ENCODE measurements at regions not wholly inside any gene's neighbourhood (a gene's known extent, or its start where the extent isn't known, plus 50 kb on each side); places are given as distances from the start of the nearest gene placed in this dataset.

DNA sequence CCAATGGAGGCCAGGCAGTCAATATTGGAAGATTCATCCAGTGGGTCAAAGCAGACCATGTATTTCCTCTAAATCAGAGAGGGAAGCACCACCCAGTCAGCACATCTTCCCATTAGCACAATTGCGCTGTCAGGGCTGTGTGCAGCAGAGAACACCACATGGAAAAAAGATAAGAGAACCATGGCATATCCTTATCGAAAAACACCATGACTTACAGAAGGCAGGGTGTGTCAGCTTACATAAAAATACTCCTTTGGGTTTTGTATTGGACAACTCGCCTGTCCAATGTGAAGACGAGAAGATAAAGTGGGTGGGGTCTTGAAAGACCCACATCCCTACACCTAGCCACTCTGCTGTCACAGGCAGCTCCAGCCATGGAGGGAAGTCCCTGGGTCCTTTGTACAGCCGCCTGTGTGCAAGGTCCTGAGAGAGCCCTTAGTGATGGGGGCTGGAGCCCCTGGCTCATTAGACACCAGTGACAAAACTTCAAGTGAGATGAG, 71.9 kb upstream of the SPATA31E1 start (continued):
- TF ChIP-seq RBM15 (IDR thresholded peaks at IDR 0.05; ENCODE audit: insufficient read depth, low read length) (no peak), ETV1 (tag; conservative IDR thresholded peaks at IDR 0.05; ENCODE audit: low read depth) (no peak), RBM34 (IDR thresholded peaks at IDR 0.05; ENCODE audit: borderline replicate concordance, insufficient read depth, low read length) (no peak), ZKSCAN3 (CRISPR knock-in tag; IDR thresholded peaks at IDR 0.05) (no peak), ZSCAN32 (CRISPR knock-in tag; IDR thresholded peaks at IDR 0.05) (no peak), ATF7 (IDR thresholded peaks at IDR 0.05) (peak; percentile 72; the same call in 1 of the 2 replicates), ZNF133 (CRISPR knock-in tag; IDR thresholded peaks at IDR 0.05) (no peak), ZNF217 (CRISPR knock-in tag; IDR thresholded peaks at IDR 0.05) (no peak), MIER1 (IDR thresholded peaks at IDR 0.05; ENCODE audit: low read depth) (no peak), ZNF445 (CRISPR knock-in tag; IDR thresholded peaks at IDR 0.05; ENCODE audit: low read depth) (no peak), ATF1 (CRISPR knock-in tag; IDR thresholded peaks at IDR 0.05) (no peak), ATF1 (tag; IDR thresholded peaks at IDR 0.05) (peak; percentile 56), NR2F6 (CRISPR knock-in tag; IDR thresholded peaks at IDR 0.05) (no peak), TEAD4 (IDR thresholded peaks at IDR 0.05; ENCODE audit: low read length) (peak; percentile 97), TEAD4 (CRISPR knock-in tag; IDR thresholded peaks at IDR 0.05; ENCODE audit: borderline replicate concordance) (no peak), CREB1 (IDR thresholded peaks at IDR 0.05) (0 out of 2 replicates have a peak, but pooled peaks have one; percentile 53), CREB1 (CRISPR knock-in tag; IDR thresholded peaks at IDR 0.05) (no peak), SREBF1 (IDR thresholded peaks at IDR 0.05; ENCODE audit: borderline replicate concordance, low read depth, low read length) (no peak), NR2C1 (IDR thresholded peaks at IDR 0.05) (no peak), NR2C1 (tag; IDR thresholded peaks at IDR 0.05) (0 out of 2 replicates have a peak, but pooled peaks have one; percentile 40), ZNF24 (IDR thresholded peaks at IDR 0.05) (no peak), ZNF408 (CRISPR knock-in tag; IDR thresholded peaks at IDR 0.05; ENCODE audit: low read depth) (no peak), FOXJ3 (CRISPR knock-in tag; IDR thresholded peaks at IDR 0.05) (no peak), TARDBP (IDR thresholded peaks at IDR 0.05) (no peak), TAF9B (IDR thresholded peaks at IDR 0.05; ENCODE audit: partially characterized antibody) (peak; percentile 20), PURB (CRISPR knock-in tag; IDR thresholded peaks at IDR 0.05; ENCODE audit: low read depth) (no peak), ESRRA (IDR thresholded peaks at IDR 0.05; ENCODE audit: borderline replicate concordance, low read depth) (peak; percentile 26; the same call in 1 of the 2 replicates)
- TF ChIP-seq, protein P1, sequence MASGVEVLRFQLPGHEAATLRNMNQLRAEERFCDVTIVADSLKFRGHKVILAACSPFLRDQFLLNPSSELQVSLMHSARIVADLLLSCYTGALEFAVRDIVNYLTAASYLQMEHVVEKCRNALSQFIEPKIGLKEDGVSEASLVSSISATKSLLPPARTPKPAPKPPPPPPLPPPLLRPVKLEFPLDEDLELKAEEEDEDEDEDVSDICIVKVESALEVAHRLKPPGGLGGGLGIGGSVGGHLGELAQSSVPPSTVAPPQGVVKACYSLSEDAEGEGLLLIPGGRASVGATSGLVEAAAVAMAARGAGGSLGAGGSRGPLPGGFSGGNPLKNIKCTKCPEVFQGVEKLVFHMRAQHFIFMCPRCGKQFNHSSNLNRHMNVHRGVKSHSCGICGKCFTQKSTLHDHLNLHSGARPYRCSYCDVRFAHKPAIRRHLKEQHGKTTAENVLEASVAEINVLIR (CRISPR knock-in tag; IDR thresholded peaks at IDR 0.05) = 0 out of 2 replicates have a peak, but pooled peaks have one; percentile 31
- TF ChIP-seq, protein P2, sequence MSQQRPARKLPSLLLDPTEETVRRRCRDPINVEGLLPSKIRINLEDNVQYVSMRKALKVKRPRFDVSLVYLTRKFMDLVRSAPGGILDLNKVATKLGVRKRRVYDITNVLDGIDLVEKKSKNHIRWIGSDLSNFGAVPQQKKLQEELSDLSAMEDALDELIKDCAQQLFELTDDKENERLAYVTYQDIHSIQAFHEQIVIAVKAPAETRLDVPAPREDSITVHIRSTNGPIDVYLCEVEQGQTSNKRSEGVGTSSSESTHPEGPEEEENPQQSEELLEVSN (IDR thresholded peaks at IDR 0.05; ENCODE audit: borderline replicate concordance in 1 of 2, extremely low read depth in 1 of 2, insufficient read depth in 1 of 2, insufficient read length in 1 of 2, low read depth in 1 of 2, low read length in 1 of 2, poor library complexity in 1 of 2, severe bottlenecking in 1 of 2) = no peak
- TF ChIP-seq, protein P3, sequence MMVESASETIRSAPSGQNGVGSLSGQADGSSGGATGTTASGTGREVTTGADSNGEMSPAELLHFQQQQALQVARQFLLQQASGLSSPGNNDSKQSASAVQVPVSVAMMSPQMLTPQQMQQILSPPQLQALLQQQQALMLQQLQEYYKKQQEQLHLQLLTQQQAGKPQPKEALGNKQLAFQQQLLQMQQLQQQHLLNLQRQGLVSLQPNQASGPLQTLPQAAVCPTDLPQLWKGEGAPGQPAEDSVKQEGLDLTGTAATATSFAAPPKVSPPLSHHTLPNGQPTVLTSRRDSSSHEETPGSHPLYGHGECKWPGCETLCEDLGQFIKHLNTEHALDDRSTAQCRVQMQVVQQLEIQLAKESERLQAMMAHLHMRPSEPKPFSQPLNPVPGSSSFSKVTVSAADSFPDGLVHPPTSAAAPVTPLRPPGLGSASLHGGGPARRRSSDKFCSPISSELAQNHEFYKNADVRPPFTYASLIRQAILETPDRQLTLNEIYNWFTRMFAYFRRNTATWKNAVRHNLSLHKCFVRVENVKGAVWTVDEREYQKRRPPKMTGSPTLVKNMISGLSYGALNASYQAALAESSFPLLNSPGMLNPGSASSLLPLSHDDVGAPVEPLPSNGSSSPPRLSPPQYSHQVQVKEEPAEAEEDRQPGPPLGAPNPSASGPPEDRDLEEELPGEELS (CRISPR knock-in tag; IDR thresholded peaks at IDR 0.05; ENCODE audit: borderline replicate concordance) = no peak
